HG02759 (cell line): ENCODE measurements at regions not wholly inside any gene's neighbourhood (a gene's known extent, or its start where the extent isn't known, plus 50 kb on each side); places are given as distances from the start of the nearest gene placed in this dataset.
"Not testable (repeated sequence)": the region's sequence is repeated elsewhere in the genome, so short reads cannot be mapped to it uniquely, and the experiment has no call there.

ENCODE experiments used
- ATAC-seq: cut with Tn5 transposase; IDR thresholded peaks from one replicate; pipeline ENCODE4 v1.9.1; 2021; ENCODE audit warnings: mild to moderate bottlenecking, moderate library complexity; ENCODE audit not compliant: unreplicated experiment

- not testable (repeated sequence) for ATAC-seq
Observed at GRCh38 chr12:29029484-29029883, 119.6 kb upstream of the FAR2 start.

- no peak for ATAC-seq
Observed at GRCh38 chr12:29030006-29030405, 119.1 kb upstream of the FAR2 start.

GRCh38 chr12:29032446-29032845, 116.6 kb upstream of the FAR2 start:
- no peak for ATAC-seq

DNA sequence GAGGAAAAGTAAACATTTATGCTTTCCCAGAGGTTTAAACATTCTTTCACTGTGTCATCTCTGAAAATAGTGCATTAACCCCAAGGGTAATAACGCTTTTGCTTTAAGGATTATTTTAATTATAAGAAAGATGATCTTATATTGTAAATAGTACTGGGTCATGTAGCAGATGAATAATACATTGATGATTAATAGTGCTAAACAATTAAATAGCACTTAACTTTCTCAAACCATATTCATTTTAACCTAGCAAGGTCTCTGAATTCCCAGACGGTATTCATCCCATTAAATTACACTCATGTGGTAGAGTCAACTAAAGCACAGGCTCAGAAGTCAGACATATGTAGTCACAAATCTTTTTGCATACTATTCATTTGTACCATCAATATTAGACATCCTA, 115.6 kb upstream of the FAR2 start:
- no peak for ATAC-seq

GRCh38 chr12:29035112-29035511, 114.0 kb upstream of the FAR2 start:
- no peak for ATAC-seq

DNA sequence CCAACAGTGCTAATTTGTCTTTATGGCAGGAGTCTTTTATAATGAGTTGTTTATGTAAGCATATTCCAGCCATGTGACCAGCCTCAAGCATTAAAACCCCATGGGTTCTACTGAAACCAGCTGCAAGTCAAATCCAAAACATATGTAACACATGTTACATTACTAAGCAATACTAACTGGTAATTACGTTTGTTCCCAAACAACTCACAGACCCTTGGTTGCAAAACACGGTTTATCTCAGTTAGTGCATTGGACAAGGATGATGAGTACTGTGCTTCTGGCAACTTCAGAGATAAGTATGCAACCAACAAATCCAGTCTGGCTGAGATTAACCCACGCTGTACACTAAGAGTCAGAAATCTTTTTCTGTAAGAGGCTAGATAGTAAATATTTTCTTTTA, 110.1 kb upstream of the FAR2 start:
- ATAC-seq: no peak

DNA sequence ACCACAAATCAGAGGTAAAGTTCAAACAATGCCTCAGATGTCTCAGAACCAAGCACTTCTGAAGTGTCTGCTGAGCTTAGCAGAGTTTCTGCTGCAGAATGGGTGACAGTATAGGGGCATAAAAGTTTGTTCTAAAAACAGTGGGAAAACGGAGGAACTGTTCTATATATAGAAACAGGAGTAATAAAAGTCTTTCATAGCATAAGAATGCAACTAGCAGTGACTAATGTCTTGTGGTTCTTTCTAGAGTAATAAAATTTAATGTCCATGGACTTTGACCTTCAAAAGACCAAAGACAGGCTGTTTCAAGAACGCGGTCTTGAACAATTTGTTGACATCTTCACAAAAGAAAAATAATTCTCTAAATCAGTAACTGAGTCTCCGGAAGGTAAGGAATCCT, 107.5 kb upstream of the FAR2 start:
- ATAC-seq: peak; percentile 53

DNA sequence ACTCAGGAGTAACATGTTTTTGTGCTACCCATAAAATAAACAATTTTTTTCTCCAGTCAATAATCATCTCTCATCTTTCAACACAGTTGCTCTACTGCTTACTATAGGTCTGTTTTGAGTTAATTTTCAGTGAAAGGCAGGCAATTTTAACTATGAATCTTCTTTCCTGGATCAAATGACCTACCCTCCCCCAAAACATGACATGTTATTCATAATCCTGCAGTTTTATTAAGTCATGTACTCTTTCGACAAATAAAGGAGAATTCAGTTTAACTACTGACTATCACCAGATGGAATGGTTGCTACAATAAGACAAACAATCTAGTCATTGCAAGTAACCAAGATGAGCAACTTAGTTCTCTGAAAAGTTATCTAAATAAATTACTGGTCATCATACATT, 106.0 kb upstream of the FAR2 start:
- no peak for ATAC-seq

DNA sequence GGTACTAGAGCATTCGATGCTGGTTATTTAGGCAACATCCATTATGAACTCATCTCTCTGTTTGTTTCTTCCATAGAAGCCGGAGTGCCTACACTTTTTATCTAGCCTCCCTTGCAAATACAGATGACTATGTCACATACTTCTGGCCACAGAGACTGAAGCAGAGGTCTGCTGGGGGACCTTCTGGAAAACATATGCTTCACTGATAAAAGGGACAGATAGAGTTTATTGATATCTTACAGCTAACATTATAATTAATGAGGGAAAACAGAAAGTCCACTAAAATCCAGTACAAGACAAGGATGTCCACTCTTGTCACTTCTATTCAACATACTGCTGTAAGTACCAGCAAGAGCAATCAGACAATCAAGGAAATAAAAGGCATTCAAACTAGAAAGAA, 104.3 kb upstream of the FAR2 start:
- ATAC-seq: no peak

- ATAC-seq: no peak
Observed at GRCh38 chr12:29048787-29049186, 100.3 kb upstream of the FAR2 start.

DNA sequence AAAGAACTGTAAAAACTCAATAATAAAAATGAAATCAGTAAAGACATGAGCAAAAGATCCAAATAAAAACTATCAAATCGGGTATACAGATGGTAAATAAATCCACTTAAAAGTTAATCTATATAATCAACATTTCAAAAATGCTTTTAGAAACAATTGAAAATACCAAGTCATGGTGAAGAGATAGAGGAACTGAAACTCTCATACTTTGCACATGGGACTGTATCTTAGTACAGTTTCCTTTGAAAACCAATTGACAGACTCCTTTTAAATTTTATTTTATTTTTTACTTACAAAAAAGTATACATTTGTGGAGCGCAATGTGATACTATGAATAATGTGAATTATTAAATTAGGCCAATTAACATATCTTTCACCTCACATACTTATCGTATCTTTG, 98.6 kb upstream of the FAR2 start:
- peak; percentile 71 for ATAC-seq

GRCh38 chr12:29051221-29051620, 97.9 kb upstream of the FAR2 start:
- no peak for ATAC-seq

DNA sequence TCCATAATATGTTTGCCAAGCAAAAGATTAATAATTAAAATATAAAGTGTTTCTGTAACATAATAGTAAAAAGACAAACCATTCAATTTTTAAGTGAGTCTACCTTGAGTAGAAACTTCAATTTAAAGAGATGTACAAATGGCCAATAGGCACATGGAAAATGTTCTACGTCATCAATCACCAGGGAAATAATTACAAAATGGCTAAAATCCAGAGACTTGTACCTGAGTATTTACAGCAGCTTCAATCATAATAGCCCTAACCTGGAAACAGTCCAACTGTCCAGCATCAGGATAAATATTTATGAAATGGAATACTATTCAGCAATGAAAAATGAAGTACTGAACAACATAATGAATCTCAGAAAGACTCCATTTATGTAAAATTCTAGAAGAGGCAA, 95.5 kb upstream of the FAR2 start:
- ATAC-seq: no peak

- ATAC-seq: no peak
Observed at GRCh38 chr12:29054858-29055663, 94.0 kb upstream of the FAR2 start.

DNA sequence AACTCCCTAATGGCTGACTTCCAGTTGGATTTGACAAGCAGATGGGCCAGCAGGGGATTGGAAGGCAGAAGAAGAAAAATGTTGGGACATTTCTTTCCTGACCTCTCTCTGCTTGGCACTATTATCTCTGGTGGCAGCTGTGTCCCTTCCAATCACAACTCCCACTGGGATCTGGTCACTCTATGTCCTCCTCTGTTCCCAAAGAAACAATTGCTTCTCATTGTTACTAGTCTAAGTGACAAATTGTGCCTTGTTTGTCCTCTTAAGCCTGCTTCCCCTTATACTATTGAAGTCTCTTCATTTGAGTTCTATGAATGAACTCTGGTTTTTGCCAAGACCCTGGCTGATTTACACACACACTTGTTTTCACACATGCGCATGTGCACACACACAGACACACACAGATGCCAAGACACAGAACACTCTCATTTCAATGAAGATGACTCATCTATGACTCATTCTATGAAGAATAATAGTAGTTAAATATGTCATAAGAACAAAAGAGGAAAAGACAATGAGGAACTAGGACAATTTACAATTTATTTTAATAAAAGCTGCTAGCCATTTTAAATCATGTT, 83.0 kb upstream of the FAR2 start:
- peak; percentile 92 for ATAC-seq

DNA sequence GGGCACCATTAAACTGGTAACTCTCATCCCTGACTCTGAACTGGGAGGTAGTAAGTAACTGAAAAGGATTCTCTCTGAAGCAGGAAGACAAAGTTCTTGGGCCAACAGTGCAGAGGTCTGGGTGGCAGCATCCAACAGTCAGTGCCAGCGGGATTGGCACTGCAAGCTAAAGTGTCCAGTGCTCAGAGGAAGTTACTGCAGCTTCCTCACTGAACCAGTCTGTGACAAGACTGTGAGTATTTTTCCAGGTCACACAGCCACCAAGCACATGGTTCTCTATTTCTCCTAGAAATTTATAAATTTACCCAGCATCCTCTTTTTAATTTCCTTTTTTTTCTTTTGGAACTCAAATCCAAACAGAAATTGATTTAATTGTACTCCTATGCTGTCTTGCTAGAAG, 81.6 kb upstream of the FAR2 start:
- ATAC-seq: no peak

GRCh38 chr12:29070309-29070708, 78.8 kb upstream of the FAR2 start:
- no peak for ATAC-seq

DNA sequence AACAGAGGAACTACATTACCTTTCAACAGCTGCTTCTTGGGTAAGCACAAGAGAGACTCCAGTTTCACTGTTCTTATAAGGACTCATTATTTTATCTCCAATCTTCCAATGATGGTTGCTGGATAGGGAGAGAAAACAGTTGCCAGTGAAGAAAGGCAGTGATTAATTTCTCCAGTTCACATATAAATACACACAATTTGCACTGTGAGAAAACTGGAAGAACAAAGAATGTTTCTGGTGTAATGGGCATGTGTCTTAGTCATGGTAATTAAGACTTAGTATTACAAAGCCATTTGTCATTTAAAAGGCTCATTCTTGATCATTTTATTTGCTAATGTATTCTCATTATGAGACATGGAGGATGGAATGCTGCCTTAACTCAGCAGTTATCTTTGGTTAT, 78.0 kb upstream of the FAR2 start:
- ATAC-seq: no peak

GRCh38 chr12:29072631-29073030, 76.4 kb upstream of the FAR2 start:
- ATAC-seq: no peak

GRCh38 chr12:29073631-29074239, 75.3 kb upstream of the FAR2 start:
- ATAC-seq: peak; percentile 80

DNA sequence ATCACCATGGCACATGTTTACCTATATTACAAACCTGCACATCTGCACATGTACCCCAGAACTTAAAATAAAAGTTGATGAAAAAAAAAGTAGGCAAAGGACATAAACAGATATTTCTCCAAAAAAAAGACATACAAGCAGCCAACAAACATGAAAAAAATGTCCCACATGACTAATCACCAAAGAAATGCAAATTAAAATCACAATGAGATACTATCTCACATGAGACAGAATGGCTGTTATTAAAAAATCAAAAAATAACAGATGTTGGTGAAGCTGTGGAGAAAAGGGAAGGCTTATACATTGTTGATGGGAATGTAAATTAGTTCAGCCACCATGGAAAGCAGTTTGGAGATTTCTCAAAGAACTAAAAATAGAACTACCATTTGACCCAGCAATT, 68.0 kb upstream of the FAR2 start:
- ATAC-seq: no peak

GRCh38 chr12:29082522-29082921, 66.6 kb upstream of the FAR2 start:
- ATAC-seq: peak; percentile 56
